ENCODE measurements at regions not wholly inside any gene's neighbourhood (a gene's known extent, or its start where the extent isn't known, plus 50 kb on each side); places are given as distances from the start of the nearest gene placed in this dataset.
"Not testable (repeated sequence)": the region's sequence is repeated elsewhere in the genome, so short reads cannot be mapped to it uniquely, and the experiment has no call there.

- DNase-seq: no peak
Measured at GRCh38 chr14:45705940-45706534, 453.0 kb upstream of the MIS18BP1 start.

- no peak for DNase-seq
Measured at GRCh38 chr14:45699471-45699870, 446.5 kb upstream of the MIS18BP1 start.

GRCh38 chr14:45698462-45699134 lies 445.6 kb upstream of the MIS18BP1 start:
- no peak for DNase-seq

- DNase-seq: no peak
Measured at GRCh38 chr14:45686771-45687170, 433.8 kb upstream of the MIS18BP1 start.

- DNase-seq: no peak
Measured at GRCh38 chr14:45680531-45680930, 427.5 kb upstream of the MIS18BP1 start.

- DNase-seq: no peak
Measured at GRCh38 chr14:45679853-45680252, 426.9 kb upstream of the MIS18BP1 start.

GRCh38 chr14:45678163-45678562 lies 425.2 kb upstream of the MIS18BP1 start:
- no peak for DNase-seq

GRCh38 chr14:45673420-45673819 lies 420.4 kb upstream of the MIS18BP1 start:
- DNase-seq: no peak

- DNase-seq: no peak
Measured at GRCh38 chr14:45664668-45665356, 411.8 kb upstream of the MIS18BP1 start.

GRCh38 chr14:45658917-45659299 lies 405.9 kb upstream of the MIS18BP1 start:
- no peak for DNase-seq

GRCh38 chr14:45658226-45658916 lies 405.4 kb upstream of the MIS18BP1 start:
- no peak for DNase-seq

- DNase-seq: no peak
Measured at GRCh38 chr14:45651890-45652289, 398.9 kb upstream of the MIS18BP1 start.

GRCh38 chr14:45650754-45651153 lies 397.8 kb upstream of the MIS18BP1 start:
- DNase-seq: no peak

GRCh38 chr14:45649051-45649450 lies 396.0 kb upstream of the MIS18BP1 start:
- no peak for DNase-seq

GRCh38 chr14:45641541-45641940 lies 388.5 kb upstream of the MIS18BP1 start:
- DNase-seq: no peak

GRCh38 chr14:45634651-45635441 lies 381.8 kb upstream of the MIS18BP1 start:
- not testable (repeated sequence) for DNase-seq

GRCh38 chr14:45633220-45633984 lies 380.4 kb upstream of the MIS18BP1 start:
- no peak for DNase-seq

GRCh38 chr14:45621731-45622130 lies 368.7 kb upstream of the MIS18BP1 start:
- DNase-seq: no peak

GRCh38 chr14:45619831-45620230 lies 366.8 kb upstream of the MIS18BP1 start:
- DNase-seq: no peak

- DNase-seq: no peak
Measured at GRCh38 chr14:45610318-45610717, 357.3 kb upstream of the MIS18BP1 start.

- no peak for DNase-seq
Measured at GRCh38 chr14:45587142-45587541, 334.1 kb upstream of the MIS18BP1 start.

- no peak for DNase-seq
Measured at GRCh38 chr14:45559626-45560025, 306.6 kb upstream of the MIS18BP1 start.
